NCI-H82 (cell line): ENCODE measurements at regions not wholly inside any gene's neighbourhood (a gene's known extent, or its start where the extent isn't known, plus 50 kb on each side); places are given as distances from the start of the nearest gene placed in this dataset.
A peak's percentile ranks its signal among the peaks of the same experiment; 100 is the strongest.

Experiments used
- DNase-seq: peaks from one replicate; lab custom pipeline; 2025; lab: John Stamatoyannopoulos, UW

DNA sequence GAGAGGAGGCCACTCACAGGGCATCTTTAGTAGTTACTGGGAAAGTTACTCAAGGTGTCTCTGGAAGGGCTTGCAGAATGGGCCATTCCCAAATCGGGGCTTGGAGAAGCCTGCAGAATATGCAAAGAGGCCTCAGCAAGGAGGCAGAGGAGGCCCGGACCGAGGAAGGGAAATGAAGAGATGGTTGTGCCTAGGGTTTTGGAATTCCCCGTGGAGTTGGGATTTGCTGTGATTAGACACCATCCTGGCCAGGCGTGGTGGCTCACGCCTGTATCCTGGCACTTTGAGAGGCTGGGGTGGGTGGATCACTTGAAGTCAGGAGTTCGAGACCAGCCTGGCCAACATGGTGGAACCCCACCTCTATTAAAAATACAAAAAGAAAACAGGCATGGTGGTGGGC is 193.0 kb downstream of the IRF8 start:
- DNase-seq: no peak

DNA sequence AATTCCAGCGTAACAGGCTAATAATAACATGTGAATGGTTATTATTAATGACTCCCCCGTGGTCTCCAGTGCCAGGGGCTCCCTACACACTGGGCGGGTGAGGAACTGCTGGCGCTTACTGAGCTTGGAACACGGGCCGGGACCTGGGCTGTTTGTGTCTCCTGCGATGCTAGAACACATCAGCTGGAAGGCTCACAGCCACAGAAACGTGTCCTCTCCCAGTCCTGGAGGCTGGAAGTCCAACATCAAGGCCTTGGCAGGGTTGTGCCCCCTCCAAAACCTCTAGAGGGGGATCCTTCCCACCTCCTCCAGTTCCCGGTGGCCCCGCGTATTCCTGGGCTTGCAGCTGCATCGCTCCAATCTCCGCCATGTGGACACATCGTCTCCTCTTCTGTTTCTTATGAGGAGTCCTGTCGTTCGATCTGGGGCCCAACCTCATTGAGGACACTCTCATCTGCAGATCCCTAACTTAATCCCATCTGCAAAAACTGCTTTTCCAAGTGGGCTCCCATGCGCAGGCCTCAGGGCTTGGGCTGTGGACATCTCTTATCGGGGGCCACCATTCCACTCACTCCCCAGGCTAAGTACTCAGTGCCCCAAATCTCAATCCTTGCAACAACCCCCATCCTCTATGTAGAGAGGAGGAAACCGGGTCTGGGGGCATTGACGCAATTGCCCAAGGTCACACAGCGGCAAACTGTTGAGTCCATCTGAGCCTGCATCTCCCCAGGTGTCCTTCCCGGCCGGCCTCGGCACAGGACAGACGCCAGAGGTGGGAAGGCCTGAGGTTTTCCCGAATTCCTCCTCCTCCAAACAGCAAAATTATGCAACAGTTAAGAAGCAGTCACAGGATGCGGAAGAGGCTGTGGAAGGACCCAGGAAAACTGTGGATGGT is 193.9 kb downstream of the IRF8 start:
- DNase-seq: no peak

DNA sequence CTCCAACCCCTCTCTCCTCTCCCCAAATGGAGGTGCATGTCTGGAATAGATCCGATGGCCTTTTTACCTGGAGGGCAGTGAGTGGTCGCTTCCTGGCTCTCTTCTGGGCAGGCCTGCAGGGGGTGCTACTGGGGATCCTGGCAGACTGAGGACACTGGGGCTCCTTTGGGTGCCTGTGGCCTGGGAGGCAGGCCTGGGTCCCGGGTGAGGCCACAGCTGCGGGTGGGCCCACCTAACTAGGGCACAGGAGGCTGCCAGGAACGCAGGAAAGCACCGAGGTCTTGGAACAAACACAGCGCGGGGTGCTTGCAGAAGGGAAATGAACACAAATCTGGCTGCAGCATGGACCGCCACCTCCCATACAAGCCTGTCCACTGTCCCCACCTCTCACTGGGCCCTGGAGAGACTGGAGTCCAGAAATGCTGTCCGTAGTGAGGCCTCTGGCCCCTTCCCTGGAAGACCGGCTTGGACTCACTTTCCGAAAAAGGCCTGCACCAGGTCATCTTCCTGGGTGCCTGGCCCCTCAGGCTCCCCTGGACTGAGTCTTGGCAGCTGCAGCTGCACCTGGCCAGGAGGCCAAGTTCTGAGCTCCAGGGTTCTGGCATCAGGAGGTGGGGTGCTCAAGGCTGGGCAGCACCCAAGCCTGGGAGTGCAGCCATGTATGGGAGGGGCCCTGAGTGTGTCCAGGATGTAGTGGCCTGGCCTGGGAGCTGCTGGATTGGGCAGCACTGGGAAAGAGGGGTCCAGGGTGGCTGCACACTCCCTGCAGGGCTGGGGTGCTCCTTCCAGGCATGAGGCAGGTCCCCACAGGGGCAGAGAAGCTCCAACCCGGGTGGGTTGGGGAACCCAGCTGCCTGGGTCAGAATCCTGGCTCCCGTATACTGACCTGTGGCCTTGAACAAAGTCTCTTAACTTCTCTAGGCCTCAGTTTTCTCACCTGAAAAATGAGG is 195.1 kb downstream of the IRF8 start:
- no peak for DNase-seq

DNA sequence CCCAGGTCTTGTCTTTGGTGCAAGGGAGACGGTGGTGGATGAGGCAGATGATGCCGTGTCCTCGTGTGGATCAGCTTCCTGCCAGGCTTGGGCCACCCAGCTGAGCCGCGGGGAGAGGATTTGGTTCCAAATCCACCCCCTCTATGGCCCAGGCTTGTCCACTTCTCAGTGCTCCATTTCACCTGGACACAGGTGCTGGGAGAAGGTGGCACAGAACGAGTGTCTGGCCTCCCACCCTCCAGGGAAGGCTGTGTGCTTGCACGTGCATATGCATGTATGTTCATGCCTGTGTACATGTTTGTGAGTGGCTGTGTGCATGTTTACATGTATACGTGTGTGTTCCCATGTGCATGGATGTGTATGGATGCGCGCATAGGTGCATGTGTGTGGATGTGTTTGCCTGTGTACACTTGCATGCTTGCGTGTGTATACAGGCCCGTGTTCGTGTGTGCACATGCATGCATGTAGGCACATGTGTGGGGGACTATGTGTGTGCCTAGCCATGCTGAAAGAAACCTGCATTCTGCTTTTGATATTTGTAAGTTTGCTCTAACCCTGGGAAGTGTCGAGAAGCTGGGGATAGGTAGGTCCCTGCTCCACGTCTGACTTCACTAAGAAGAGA is 196.3 kb downstream of the IRF8 start:
- DNase-seq: no peak

DNA sequence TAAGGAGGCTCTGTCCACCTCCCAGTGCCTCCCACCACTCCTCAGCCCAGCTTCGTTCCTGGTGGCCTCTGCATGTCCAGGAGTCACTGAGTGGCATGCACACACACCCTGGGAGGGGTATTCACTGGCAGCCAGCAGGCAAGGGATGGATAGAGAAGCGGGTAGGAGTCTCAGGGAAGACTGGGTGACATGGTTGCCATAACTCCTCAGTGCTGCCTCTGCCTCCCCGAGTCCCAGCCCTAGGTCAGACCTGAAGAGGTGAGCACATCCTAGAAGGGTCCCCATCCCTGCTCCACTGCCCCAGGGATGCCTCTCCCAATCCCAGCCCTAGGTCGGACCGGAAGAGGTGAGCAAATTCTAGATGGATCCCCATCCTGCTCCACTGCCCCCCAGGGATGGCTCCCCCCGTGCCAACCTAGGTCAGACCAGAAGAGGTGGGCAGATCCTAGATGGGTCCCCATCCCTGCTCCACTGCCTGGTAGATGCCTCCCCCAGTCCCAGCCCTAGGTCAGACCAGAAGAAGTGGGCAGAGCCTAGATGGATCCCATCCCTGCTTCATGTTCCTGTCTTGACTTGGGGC is 197.0 kb downstream of the IRF8 start:
- no peak for DNase-seq

DNA sequence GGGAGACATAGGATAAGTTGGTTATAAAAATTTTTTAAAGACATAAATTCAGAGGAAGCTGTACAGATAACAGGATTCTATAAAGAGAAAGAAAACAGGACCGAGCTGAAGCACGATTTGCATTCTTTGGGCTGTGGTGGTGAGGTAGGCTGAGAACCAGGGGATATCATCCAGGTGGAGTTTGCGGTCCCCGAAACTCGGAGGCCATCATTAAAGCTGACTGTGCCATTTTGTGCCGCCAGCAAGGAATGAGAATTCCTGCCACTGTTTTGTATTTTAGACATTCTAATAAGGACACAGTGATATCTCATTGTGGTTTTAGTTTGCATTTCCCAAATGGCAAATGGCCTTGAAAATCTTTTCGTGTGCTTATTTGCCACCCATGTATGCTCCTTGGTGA is 197.9 kb downstream of the IRF8 start:
- no peak for DNase-seq

DNA sequence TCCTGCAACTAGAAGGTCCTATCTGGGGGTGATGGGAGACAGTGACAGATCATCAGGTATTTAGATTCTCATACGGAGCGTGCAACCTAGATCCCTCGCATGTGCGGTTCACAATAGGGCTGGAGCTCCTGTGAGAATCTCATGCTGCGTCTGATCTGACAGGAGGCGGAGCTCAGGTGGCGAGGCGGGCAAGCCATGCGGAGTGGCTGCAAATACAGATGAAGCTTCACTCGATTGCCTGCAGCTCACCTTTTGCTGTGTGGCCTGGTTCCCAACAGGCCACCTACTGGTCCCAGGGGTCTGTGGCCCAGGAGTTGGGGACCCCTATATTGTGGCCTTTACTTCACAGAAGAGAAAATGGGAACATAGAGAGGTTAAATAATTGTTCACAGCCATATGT is 200.4 kb downstream of the IRF8 start:
- no peak for DNase-seq

DNA sequence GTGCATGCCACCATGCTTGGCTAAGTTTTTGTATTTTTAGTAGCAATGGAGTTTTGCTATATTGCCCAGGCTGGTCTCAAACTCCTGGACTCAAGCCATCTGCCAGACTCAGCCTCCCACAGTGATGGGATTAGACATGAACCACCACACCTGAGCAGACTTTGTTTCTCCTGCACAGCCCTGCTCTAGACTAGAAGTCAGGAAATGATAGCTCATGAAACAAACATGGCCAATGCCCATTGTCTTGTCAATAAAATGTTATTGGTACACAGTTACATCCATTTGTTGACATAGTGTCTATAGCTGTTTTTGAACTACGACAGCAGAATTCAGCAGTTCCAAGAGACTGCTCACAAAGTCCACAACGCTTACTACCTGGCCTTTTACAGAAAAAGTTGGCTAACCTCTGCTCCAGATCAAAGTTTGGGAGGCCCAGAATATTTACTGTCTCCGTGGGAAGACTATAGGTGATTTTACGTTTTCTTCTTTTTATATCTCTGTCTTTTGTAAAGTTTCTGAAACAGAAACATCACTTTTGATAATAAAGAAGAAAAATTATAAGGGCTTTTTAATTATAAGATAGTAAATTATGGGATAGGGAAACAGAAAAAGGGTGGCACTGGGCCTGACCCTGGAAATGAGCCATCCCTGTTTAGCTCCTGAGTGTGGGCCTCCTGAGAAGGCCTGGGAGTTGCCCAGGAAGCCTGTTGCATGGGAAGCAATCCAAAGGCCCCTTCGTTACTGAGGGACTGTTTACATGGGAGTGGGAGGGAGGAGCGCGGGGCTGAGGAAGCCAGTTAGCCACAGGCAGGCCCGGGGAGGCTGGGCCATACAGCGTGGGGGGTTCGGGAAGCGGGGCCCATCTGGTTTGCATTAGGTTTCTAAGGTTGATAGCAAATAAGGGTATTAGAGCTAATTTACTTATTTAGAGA is 201.5 kb downstream of the IRF8 start:
- DNase-seq: peak; percentile 18

DNA sequence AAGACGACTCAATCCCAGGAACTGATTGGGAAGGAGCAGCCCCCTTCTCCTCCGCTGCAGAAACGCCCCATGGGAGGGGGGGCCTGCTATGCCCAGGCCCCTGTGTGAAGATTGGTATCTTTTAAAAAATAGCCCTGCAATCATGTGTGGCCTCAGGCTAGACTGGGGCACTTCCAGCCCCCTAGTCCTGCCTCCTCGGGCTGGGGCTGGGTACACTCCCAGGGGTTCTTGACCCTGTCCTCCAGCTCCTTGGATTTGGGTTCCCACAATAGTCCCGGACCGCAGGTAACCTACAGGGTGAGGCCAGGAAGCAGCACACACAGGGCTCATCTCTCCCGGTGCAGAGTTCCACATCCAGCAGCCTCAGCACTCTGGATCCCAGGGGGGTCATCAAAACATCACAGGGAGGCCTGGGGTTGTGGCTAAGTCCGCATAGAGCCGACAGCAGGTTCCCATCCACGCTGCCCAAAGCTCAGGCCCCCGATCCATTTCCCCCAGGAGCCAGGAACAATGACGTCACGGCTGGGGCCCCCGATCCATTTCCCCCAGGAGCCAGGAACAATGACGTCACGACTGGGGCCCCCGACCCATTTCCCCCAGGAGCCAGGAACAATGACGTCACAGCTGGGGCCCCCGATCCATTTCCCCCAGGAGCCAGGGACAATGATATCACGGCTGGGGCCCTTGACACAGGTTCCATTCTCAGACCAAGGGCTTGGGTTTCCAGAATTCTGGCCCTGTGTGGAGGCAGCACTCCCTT is 202.4 kb downstream of the IRF8 start:
- no peak for DNase-seq

DNA sequence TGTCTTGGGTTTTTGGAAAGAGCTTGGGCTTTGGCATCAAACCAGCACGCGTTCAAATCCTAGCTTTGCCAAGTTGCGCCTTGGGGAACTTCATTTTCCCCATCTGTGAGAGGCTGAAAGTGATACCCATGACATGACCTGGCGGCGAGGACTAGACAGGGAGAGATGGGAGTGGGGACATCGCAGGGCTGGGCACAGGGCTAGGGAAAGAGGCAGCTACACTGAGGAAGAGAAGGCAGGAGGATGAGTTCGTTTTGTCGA is 202.9 kb downstream of the IRF8 start:
- no peak for DNase-seq

DNA sequence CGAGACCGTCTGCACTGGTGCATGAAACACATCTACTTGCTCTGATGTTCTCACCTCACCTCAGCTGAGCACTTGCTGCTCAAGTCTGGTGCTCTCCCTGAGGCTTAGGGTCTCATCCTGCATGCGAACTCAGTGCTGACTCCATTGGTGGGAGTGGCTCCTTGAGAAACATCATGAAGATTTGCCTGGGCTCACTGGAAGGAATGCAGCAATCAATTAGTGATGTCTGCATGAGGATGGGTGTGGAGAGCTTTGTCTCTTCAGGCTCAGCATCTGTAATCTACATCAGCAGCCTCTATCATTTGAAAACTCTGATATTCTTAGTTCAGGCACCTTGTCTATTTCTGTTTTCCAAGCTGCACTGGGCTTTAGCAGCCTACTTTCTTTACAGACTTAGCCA is 204.4 kb downstream of the IRF8 start:
- DNase-seq: no peak

DNA sequence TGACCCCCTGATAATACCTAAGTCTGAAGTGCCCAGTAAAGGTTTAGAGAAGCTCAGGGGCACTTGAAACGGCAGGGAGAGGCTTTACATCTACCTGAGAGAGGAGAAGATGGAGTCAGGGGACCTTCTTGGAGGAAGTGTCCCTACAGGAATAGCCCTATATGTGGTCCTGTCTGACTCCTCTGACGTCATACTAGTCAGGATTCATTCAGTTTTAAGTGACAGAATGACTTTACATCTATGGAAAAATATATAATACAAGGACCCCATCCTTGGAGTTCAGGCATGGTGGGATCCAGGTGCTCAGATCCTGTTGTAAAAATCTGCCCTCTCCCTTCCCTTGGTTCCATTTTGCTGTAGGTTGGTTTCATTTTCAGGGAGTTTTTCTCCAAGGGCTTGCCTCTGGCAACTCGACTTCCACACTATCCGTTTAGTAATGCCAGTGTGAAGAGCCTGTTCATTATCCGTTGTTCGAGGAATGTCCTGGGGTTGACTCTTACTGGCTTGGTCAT is 205.6 kb downstream of the IRF8 start:
- no peak for DNase-seq

DNA sequence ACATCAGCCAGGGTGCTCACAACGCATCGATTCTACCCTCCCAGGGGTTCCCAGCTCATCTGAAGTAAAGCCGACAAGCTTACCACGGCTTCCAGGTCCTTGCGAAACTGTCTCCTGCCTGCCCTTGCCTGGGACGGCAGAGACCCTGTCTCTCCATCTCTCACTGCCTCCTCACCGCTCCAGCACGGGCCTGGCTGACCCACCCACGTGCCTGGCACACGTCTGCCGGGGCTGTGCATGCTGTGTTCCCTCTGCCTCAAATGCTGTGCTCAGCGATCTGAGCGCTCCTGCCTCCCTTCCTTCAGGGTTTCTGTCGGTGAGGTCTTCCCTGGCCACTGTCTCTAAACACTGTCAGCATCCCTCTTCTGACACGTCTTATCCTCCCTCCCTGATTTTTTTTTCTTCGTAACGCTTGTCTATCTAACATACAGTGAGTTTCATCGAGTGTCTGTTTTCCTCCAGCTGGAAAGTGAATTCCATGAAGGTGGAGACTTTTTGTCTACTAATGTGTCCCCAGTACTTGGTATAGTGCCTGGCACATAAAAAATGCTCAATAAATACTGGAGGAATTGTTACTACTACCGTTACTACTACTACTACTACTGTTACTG is 208.4 kb downstream of the IRF8 start:
- no peak for DNase-seq

DNA sequence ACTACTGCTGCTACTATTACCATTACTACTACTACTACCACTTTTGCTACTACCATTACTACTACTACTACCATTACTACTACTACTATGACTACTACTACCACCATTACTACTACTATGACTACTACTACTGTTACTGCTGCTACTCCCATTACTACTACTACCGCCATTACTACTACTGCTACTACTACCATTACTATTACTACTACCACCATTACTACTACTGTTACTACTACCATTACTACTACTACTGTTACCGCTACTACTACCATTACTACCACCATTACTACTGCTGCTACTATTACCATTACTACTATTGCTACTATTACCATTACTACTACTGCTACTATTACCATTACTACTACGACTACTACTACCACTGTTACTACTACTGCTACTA is 209.1 kb downstream of the IRF8 start:
- no peak for DNase-seq

DNA sequence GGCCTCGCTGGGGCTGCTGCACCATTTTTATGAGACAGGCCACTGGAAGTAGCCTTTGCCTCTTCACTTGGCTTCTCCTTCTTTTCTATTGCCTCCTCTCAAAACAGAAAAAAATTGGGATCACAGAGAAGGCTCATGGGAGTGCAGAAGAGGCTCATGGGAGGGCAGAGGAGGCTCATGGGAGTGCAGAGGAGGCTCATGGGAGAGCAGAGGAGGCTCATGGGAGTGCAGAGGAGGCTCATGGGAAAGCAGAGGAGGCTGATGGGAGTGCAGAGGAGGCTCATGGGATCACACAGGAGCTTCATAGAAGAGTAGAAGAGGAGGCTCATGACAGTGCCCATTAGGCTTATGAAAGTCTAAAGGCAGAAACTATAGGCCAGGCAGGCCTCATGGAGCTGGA is 211.2 kb downstream of the IRF8 start:
- DNase-seq: no peak

DNA sequence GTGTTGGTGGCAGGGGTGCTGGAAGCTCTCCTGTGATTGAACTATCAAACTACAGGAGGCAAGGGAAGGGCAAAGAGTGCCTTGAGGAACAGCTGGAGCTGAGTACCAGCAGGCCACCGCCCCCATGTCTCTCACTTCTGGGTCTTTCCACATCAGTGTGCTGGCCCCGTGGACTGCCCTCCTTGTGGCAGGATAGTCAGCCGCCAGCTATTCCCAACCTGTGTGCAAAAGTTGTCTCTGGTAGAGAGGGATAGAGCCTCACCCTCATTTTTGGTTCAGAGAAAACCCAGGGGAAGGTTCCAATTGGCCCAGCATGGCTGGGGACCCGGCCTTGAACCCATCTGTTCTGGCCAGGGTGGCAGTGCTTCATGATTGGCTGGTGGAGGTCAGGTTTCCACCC is 211.8 kb downstream of the IRF8 start:
- DNase-seq: no peak

DNA sequence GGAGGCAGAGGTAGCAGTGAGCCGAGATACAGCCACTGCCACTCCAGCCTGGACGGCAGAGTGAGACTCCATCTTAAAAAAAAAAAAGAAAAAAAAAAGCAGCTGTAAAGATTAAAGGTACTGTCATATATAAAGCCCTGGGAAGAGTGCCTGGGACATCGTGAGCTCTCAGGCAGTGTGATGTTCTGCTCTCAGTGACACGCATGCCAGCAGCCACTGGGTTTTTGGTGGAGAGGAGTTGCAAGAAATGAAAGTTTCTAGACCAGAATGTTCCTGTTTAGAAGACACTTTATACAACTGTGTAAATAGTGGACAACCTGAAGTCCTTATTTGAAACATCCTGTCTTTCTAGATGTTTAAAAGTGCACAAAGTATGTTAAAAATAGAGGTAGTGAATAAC is 213.2 kb downstream of the IRF8 start:
- no peak for DNase-seq

DNA sequence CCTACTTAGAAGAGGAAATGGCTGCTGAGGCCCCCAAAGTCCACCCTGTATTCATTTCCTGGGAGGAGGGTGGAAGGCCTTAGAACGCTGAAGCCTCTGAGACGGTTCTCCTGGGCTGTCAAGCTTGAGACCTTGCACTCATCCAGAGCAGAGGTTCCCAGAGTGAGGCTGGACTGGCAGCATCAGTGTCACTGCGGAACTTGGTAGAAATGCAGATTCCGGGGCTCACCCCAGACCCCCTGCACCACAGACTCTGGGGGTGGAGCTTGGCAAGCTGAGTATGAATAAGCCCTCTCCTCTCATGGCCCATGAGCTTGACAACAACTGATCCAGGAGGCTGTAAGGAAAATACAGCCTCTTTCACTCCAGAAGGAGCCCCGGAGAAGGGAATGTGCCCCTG is 218.3 kb downstream of the IRF8 start:
- no peak for DNase-seq

DNA sequence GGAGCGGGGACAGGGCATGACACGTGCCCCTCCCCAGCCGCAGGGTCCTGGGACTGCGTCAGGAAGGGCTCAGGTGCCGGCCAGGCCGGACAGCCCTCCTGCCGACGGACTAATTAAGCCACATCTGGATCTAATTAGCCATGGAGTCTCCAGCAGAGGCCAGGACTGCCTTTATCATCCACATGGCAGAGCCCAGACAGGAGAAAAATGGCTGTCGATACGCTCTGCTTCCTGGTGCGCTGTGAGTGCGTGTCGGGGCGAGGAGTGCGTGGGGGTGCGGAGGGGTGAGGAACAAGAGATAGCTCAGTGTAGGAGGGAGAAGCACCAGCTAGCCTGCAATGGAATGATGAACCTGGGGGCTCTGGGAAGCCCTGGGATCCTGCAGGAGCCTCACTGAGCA is 218.8 kb downstream of the IRF8 start:
- DNase-seq: no peak
